H1 (cell line): ENCODE measurements at regions not wholly inside any gene's neighbourhood (a gene's known extent, or its start where the extent isn't known, plus 50 kb on each side); places are given as distances from the start of the nearest gene placed in this dataset.

Experiments
- CTCF ChIA-PET: fragments of 300-600 bp; sonication (Branson Sonifier 250); formaldehyde crosslinking; loops from one replicate; lab custom pipeline; 2021; ENCODE audit not compliant: partially characterized antibody; lab: Charles Lee
- POLR2A ChIA-PET: fragments of 300-600 bp; sonication (Branson Sonifier 250); formaldehyde crosslinking; loops from one replicate; lab custom pipeline; 2021; ENCODE audit warnings: inconsistent platforms; ENCODE audit not compliant: partially characterized antibody; lab: Charles Lee
- DNase-seq, 2 experiments: peaks; one replicate each; pipeline versions ENCODE4 v3.0.0 to v3.0.0-alpha.2; 2010 to 2022; ENCODE audit warnings: low spot score in 2 of 2, low read depth in 1 of 2, mixed read lengths in 1 of 2
- FAIRE-seq: peaks from 2 replicates; lab custom pipeline; 2011; peaks lifted over from hg19 to GRCh38; lab: Jason Lieb, UNC
- H2AFZ ChIP-seq: 2 replicates; pipeline ENCODE4 v1.8.1; 2012; ENCODE audit warnings: low read length, inconsistent platforms
- H2AK5ac ChIP-seq: 2 replicates; pipeline ENCODE4 v1.6.1; 2013; ENCODE audit warnings: low read depth, low read length
- H2BK120ac ChIP-seq: replicated peaks from 2 replicates; pipeline ENCODE3; 2013; ENCODE audit warnings: low read depth, low read length, inconsistent platforms
- H2BK12ac ChIP-seq: 2 replicates; pipeline ENCODE4 v1.6.1; 2013; ENCODE audit warnings: low read depth, low read length
- H2BK15ac ChIP-seq: 2 replicates; pipeline ENCODE4 v1.6.1; 2013; ENCODE audit warnings: low read length
- H2BK20ac ChIP-seq: 2 replicates; pipeline ENCODE4 v1.6.1; 2013; ENCODE audit warnings: low read length
- H2BK5ac ChIP-seq: 2 replicates; pipeline ENCODE4 v1.6.1; 2013; ENCODE audit warnings: low read depth, low read length
- H3K14ac ChIP-seq: 2 replicates; pipeline ENCODE4 v1.6.1; 2013; ENCODE audit warnings: inconsistent platforms; ENCODE audit not compliant: insufficient read length
- H3K18ac ChIP-seq: 2 replicates; pipeline ENCODE4 v1.6.1; 2013; ENCODE audit warnings: low read length; ENCODE audit errors: extremely low read depth
- H3K23ac ChIP-seq: 2 replicates; pipeline ENCODE4 v1.6.1; 2013; ENCODE audit warnings: inconsistent platforms; ENCODE audit not compliant: insufficient read length
- H3K23me2 ChIP-seq: 2 replicates; pipeline ENCODE4 v1.6.1; 2013; ENCODE audit warnings: low read depth, low read length
- H3K27ac ChIP-seq: 2 replicates; pipeline ENCODE4 v1.6.1; 2011; ENCODE audit warnings: low read depth, low read length, inconsistent platforms
- H3K27me3 ChIP-seq, 4 experiments: replicated peaks in 1 of 4; 1 replicate in 1 of 4; 2 replicates in 3 of 4; pipeline versions ENCODE4 v1.6.1 to v1.8.1; 2011 to 2013; ENCODE audit warnings: low read length in 3 of 4, mild to moderate bottlenecking in 3 of 4, inconsistent platforms in 2 of 4, mixed read lengths in 2 of 4, moderate library complexity in 1 of 4; ENCODE audit not compliant: control insufficient read depth in 3 of 4, insufficient read depth in 3 of 4; ENCODE audit errors: extremely low read depth in 1 of 4
- H3K36me3 ChIP-seq, 4 experiments: 2 replicates each; pipeline versions ENCODE4 v1.6.1 to v1.8.1; 2011 to 2013; ENCODE audit warnings: mild to moderate bottlenecking in 4 of 4, low read length in 3 of 4, moderate library complexity in 2 of 4, control low read depth in 1 of 4, inconsistent platforms in 1 of 4; ENCODE audit not compliant: insufficient read depth in 4 of 4, control insufficient read depth in 2 of 4
- H3K4ac ChIP-seq: replicated peaks from 2 replicates; pipeline ENCODE3; 2013; ENCODE audit warnings: low read length, low read depth, mixed read lengths, inconsistent platforms; ENCODE audit not compliant: insufficient read length
- H3K4me1 ChIP-seq, 4 experiments: replicated peaks in 1 of 4; 1 replicate in 1 of 4; 2 replicates in 3 of 4; pipeline versions ENCODE4 v1.6.1 to v1.8.1; 2011 to 2013; ENCODE audit warnings: low read length in 3 of 4, inconsistent platforms in 2 of 4, mixed read lengths in 1 of 4; ENCODE audit not compliant: insufficient read depth in 4 of 4, control insufficient read depth in 3 of 4
- H3K4me2 ChIP-seq, 2 experiments: 2 replicates each; pipeline versions ENCODE4 v1.6.1 to v1.8.1; 2011 to 2013; ENCODE audit warnings: low read depth in 2 of 2, low read length in 2 of 2, control low read depth in 1 of 2, inconsistent platforms in 1 of 2, mild to moderate bottlenecking in 1 of 2; ENCODE audit not compliant: insufficient read depth in 1 of 2
- H3K4me3 ChIP-seq, 4 experiments: fragments of 200-600, 300-600 bp in 1 of 4; sonication (generic), shearing (Covaris generic), sonication (Bioruptor Twin) in 1 of 4; 2 replicates each; pipeline versions ENCODE4 v1.5.1 to v1.8.1; 2011 to 2016; ENCODE audit warnings: low read length in 4 of 4, low read depth in 3 of 4, control low read depth in 2 of 4, inconsistent platforms in 2 of 4, mild to moderate bottlenecking in 2 of 4, mixed read lengths in 1 of 4, moderate library complexity in 1 of 4; ENCODE audit not compliant: insufficient read depth in 2 of 4; ENCODE audit errors: extremely low read depth in 1 of 4
- H3K56ac ChIP-seq: replicated peaks from 2 replicates; pipeline ENCODE3; 2013; ENCODE audit warnings: low read depth, mild to moderate bottlenecking, mixed read lengths, low read length, inconsistent platforms; ENCODE audit not compliant: insufficient read length
- H3K79me1 ChIP-seq: 2 replicates; pipeline ENCODE4 v1.6.1; 2013; ENCODE audit warnings: low read depth, low read length, control low read depth
- H3K79me2 ChIP-seq, 2 experiments: 2 replicates each; pipeline versions ENCODE4 v1.6.1 to v1.8.1; 2012 to 2013; ENCODE audit warnings: low read length in 2 of 2, mild to moderate bottlenecking in 2 of 2, inconsistent platforms in 1 of 2; ENCODE audit not compliant: insufficient read depth in 2 of 2, control insufficient read depth in 1 of 2
- H3K9ac ChIP-seq, 4 experiments: replicated peaks in 1 of 4; 1 replicate in 1 of 4; 2 replicates in 3 of 4; pipeline versions ENCODE4 v1.6.1 to v1.8.1; 2011 to 2013; ENCODE audit warnings: low read depth in 3 of 4, low read length in 3 of 4, control low read depth in 2 of 4, mild to moderate bottlenecking in 2 of 4, moderate library complexity in 2 of 4, inconsistent platforms in 1 of 4; ENCODE audit errors: extremely low read depth in 1 of 4
- H3K9me3 ChIP-seq, 2 experiments: 2 replicates each; pipeline versions ENCODE4 v1.6.1 to v1.8.1; 2012 to 2013; ENCODE audit warnings: mild to moderate bottlenecking in 2 of 2, moderate library complexity in 2 of 2, control low read depth in 1 of 2, inconsistent platforms in 1 of 2, low read depth in 1 of 2, low read length in 1 of 2, mixed read lengths in 1 of 2; ENCODE audit not compliant: insufficient read depth in 2 of 2
- H4K20me1 ChIP-seq, 2 experiments: replicated peaks in 1 of 2; 2 replicates each; pipeline versions ENCODE3 to v1.8.1; 2011 to 2013; ENCODE audit warnings: inconsistent platforms in 2 of 2, low read length in 2 of 2, mild to moderate bottlenecking in 1 of 2; ENCODE audit not compliant: insufficient read depth in 2 of 2, control insufficient read depth in 1 of 2
- H4K5ac ChIP-seq: 2 replicates; pipeline ENCODE4 v1.6.1; 2013; ENCODE audit warnings: low read length, low read depth, mixed read lengths, inconsistent platforms; ENCODE audit not compliant: insufficient read length
- H4K8ac ChIP-seq: 2 replicates; pipeline ENCODE4 v1.8.0; 2013; ENCODE audit warnings: mild to moderate bottlenecking, moderate library complexity, low read length, inconsistent platforms; ENCODE audit not compliant: insufficient read depth; ENCODE audit errors: extremely low read depth
- H4K91ac ChIP-seq: replicated peaks from 2 replicates; pipeline ENCODE3; 2013; ENCODE audit warnings: low read length, mixed read lengths, inconsistent platforms; ENCODE audit not compliant: insufficient read length
- CEBPB ChIP-seq: IDR thresholded peaks from 2 replicates; pipeline ENCODE4 v1.6.1; 2012; ENCODE audit warnings: low read depth, low read length
- GABPA ChIP-seq: IDR thresholded peaks from 2 replicates; pipeline ENCODE4 v1.6.1; 2011; ENCODE audit warnings: mild to moderate bottlenecking, low read length, moderate library complexity, borderline replicate concordance; ENCODE audit not compliant: insufficient read depth
- NANOG ChIP-seq: IDR thresholded peaks from 2 replicates; pipeline ENCODE4 v1.6.1; 2011; ENCODE audit warnings: low read length, low read depth, mild to moderate bottlenecking, inconsistent platforms; ENCODE audit not compliant: insufficient read depth, poor library complexity, severe bottlenecking
- NRF1 ChIP-seq: IDR thresholded peaks from 2 replicates; pipeline ENCODE4 v1.6.1; 2011; ENCODE audit warnings: mild to moderate bottlenecking, low read depth, low read length, improper control_type of control experiment
- RBBP5 ChIP-seq: IDR thresholded peaks from 2 replicates; pipeline ENCODE4 v1.7.1; 2012; ENCODE audit warnings: low read depth, mild to moderate bottlenecking, inconsistent platforms, low read length, moderate library complexity, borderline replicate concordance
- SIN3A ChIP-seq, 2 experiments: IDR thresholded peaks in 1 of 2; conservative IDR thresholded peaks in 1 of 2; 2 replicates each; pipeline ENCODE4 v1.6.1; 2011 to 2012; ENCODE audit warnings: low read length in 2 of 2, improper control_type of control experiment in 1 of 2, low read depth in 1 of 2, mild to moderate bottlenecking in 1 of 2
- SIRT6 ChIP-seq: IDR thresholded peaks from one replicate; pipeline ENCODE4 v1.7.1; 2012; ENCODE audit warnings: low read length, inconsistent platforms
- SRF ChIP-seq: IDR thresholded peaks from 2 replicates; pipeline ENCODE4 v1.6.1; 2011; ENCODE audit warnings: mild to moderate bottlenecking, low read depth, low read length, moderate library complexity
- WGBS, 2 experiments: shearing (Covaris generic) in 1 of 2; methylation state at CpG; one replicate each; pipeline versions ENCODE4 v1.1.6 to v1.1.7; 2013 to 2015; ENCODE audit warnings: low lambda C conversion rate in 2 of 2, mixed read lengths in 2 of 2, inconsistent platforms in 1 of 2, low coverage in 1 of 2, missing lambda C conversion rate in 1 of 2; ENCODE audit not compliant: insufficient replicate concordance in 2 of 2, insufficient coverage in 1 of 2, insufficient read length in 1 of 2; ENCODE audit errors: extremely low coverage in 1 of 2, missing lambda C conversion rate in 1 of 2; 5-methylcytosine and 5-hydroxymethylcytosine counted together
- TF ChIP-seq, protein P1 (sequence below): IDR thresholded peaks from 2 replicates; pipeline ENCODE4 v1.6.1; 2012; ENCODE audit warnings: low read length, inconsistent platforms
- TF ChIP-seq, protein P2 (sequence below), 3 experiments: IDR thresholded peaks; 1 replicate in 2 of 3; 2 replicates in 1 of 3; pipeline versions ENCODE4 v1.5.1 to v1.6.1; 2011; ENCODE audit warnings: low read length in 3 of 3, mild to moderate bottlenecking in 3 of 3, inconsistent platforms in 2 of 3, low read depth in 1 of 3, moderate library complexity in 1 of 3; ENCODE audit not compliant: insufficient read depth in 1 of 3; ENCODE audit errors: control extremely low read depth in 1 of 3

DNA sequence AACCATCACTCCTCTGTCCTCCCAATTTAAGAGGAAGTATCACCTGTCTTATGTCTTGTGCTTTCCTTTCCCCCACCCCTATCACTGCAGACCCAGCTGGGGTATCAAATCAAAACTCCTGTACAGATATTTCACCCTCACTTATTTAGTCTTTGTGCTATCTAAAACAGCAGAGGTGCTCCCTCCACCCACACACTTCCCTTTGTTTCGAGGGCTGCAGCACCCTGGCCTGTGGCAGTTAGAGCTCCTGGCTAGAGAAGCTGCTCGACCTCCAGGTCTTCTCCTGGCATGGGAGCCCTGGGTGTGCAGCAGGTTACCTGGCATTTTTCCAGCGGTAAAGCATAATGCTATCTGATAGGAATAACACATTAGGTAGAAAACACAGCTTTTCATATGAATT, 181.4 kb upstream of the BCL6 start:
- Histone ChIP-seq H3K79me2 (no peaks in the 10 kb centered on the region), H4K8ac (no peak overlapping the region), H4K20me1 (no peaks in the 10 kb centered on the region), H3K23ac (no peak overlapping the region), H2BK5ac (no peak overlapping the region), H3K14ac (no peak overlapping the region), H3K36me3 (no peaks in the 10 kb centered on the region; a peak in 1 of 8 replicates), H2BK20ac (no peak overlapping the region), H4K91ac (no peak overlapping the region), H3K4me2 (no peak overlapping the region), H2BK12ac (no peak overlapping the region), H3K27me3 (no peaks in the 10 kb centered on the region), H2BK15ac (0 out of 2 replicates have a peak overlapping the region, but pooled peaks have one; percentile 3), H3K79me1 (no peaks in the 10 kb centered on the region), H3K4me3 (no peak overlapping the region), H3K56ac (no peak overlapping the region), H2BK120ac (no peak overlapping the region), H2AFZ (no peak overlapping the region), H3K9ac (no peak overlapping the region), H3K18ac (no peak overlapping the region), H3K4me1 (no peaks in the 10 kb centered on the region), H3K4ac (no peak overlapping the region), H3K9me3 (peaks cover 7 to 11% of the 10 kb centered on the region in 2 experiments; a peak in 1 of 4 replicates), H4K5ac (no peak overlapping the region), H3K27ac (no peak overlapping the region), H3K23me2 (no peaks in the 10 kb centered on the region), H2AK5ac (no peak overlapping the region)
- WGBS, 2 experiments: 91% methylated on average over 3 of the region's 3 CpGs; no CpG with 5 or more reads in 1 of the 2 experiments
- POLR2A ChIA-PET: no interaction called here
- CTCF ChIA-PET: interaction anchor here (0.6 to 2.2 kb wide), 7 partner anchors 9 to 186 kb away, joined by 3 to 6 read pairs (median 4); no protein-coding TSS in a partner anchor
- DNase-seq: no peak
- FAIRE-seq: no peak
- no peak for TF ChIP-seq NRF1
- no peak for TF ChIP-seq SRF
- TF ChIP-seq CEBPB: no peak
- no peak for TF ChIP-seq SIRT6
- TF ChIP-seq, protein P1, sequence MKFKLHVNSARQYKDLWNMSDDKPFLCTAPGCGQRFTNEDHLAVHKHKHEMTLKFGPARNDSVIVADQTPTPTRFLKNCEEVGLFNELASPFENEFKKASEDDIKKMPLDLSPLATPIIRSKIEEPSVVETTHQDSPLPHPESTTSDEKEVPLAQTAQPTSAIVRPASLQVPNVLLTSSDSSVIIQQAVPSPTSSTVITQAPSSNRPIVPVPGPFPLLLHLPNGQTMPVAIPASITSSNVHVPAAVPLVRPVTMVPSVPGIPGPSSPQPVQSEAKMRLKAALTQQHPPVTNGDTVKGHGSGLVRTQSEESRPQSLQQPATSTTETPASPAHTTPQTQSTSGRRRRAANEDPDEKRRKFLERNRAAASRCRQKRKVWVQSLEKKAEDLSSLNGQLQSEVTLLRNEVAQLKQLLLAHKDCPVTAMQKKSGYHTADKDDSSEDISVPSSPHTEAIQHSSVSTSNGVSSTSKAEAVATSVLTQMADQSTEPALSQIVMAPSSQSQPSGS: no peak
- TF ChIP-seq RBBP5: no peak
- TF ChIP-seq GABPA: no peak
- no peak for TF ChIP-seq NANOG
- TF ChIP-seq, protein P2, sequence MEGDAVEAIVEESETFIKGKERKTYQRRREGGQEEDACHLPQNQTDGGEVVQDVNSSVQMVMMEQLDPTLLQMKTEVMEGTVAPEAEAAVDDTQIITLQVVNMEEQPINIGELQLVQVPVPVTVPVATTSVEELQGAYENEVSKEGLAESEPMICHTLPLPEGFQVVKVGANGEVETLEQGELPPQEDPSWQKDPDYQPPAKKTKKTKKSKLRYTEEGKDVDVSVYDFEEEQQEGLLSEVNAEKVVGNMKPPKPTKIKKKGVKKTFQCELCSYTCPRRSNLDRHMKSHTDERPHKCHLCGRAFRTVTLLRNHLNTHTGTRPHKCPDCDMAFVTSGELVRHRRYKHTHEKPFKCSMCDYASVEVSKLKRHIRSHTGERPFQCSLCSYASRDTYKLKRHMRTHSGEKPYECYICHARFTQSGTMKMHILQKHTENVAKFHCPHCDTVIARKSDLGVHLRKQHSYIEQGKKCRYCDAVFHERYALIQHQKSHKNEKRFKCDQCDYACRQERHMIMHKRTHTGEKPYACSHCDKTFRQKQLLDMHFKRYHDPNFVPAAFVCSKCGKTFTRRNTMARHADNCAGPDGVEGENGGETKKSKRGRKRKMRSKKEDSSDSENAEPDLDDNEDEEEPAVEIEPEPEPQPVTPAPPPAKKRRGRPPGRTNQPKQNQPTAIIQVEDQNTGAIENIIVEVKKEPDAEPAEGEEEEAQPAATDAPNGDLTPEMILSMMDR (IDR thresholded peaks at IDR 0.05; ENCODE audit: control extremely low read depth in 1 of 3, insufficient read depth in 1 of 3, low read depth in 1 of 3, low read length in 3 of 3): no peak
- TF ChIP-seq SIN3A (conservative IDR thresholded peaks at IDR 0.05 in 1 of 2, IDR thresholded peaks at IDR 0.05 in 1 of 2; ENCODE audit: low read depth in 1 of 2, low read length in 2 of 2): no peak
